HG03342 (cell line): ENCODE measurements at regions not wholly inside any gene's neighbourhood (a gene's known extent, or its start where the extent isn't known, plus 50 kb on each side); places are given as distances from the start of the nearest gene placed in this dataset.
A peak's percentile ranks its signal among the peaks of the same experiment; 100 is the strongest.

Experiments used
- ATAC-seq: cut with Tn5 transposase; IDR thresholded peaks from one replicate; pipeline ENCODE4 v1.9.1; 2021; ENCODE audit warnings: mild to moderate bottlenecking, moderate library complexity; ENCODE audit not compliant: unreplicated experiment

DNA sequence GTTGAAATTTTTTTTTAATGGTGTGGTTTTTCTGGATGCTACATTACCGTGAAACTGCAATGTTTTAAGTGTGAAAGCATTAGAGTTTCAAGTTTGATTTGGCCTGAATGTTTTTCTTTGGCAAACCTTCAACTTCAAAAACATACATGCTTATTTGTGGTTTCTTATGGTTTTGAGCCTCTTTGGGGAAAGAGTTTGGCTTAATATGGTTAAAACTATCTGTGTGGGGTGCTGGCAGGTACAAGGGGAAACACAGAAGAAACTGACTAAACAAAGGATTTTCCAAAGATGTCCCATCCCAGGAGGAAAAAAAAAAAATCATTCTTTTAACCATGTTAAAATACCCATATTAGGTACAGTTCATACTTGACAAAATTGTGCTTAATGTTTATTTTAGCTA, 121.1 kb downstream of the HGF start:
- ATAC-seq = no peak

DNA sequence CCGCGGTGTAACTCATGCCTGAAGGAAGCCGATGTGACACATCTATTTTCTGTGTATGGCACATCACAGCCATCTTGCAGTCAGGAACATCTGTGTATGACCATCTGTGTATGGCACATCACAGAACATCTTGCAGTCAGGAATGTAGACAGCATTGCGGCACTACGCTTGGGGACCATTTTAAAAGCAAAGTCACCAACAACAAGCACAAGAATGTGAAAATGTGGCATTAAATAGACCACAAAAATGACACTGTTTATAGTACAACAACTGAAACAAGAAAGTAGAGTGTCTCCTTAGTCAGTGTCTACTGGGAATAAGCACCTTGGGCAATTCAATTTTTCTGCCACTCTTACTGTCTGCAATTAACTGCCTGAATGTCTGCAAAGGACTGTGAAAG, 124.4 kb downstream of the HGF start:
- no peak for ATAC-seq

DNA sequence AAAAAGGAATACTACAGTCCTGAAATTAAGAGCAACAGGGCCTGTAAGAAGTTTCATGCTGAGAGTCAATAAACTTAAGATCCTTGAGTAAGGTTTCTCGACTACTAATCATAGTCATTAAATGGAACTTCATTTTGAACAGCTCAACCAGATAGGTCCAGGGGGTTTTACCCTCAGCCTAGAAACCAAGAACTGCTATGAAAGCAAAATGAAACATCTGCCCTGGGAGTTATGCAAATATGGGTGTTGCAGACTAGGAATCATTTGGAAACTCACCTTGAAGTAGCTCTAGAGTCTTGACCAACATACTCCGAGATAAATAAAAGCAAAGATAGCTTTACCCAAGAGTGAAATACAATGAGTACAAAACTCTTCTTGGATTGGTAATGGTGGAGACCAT, 128.0 kb downstream of the HGF start:
- peak; percentile 66 for ATAC-seq

DNA sequence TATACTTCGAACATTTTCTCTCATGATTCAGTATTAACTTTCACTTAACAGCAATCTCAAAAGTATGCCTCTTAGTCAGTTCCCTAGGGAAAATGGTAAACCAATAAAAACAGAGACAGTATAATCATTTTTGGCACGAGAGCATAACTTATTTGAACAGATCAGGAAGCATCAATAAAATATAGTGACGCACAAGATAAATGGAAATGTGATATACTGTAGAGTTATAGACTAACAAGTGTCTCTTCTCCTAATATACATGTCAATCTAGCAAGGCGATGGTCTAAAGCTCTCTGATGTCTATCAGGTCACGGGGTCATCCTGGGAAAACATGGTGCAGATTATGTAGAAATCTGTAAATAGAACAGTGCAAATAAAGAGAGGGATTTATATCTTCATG, 131.6 kb downstream of the HGF start:
- ATAC-seq = no peak

DNA sequence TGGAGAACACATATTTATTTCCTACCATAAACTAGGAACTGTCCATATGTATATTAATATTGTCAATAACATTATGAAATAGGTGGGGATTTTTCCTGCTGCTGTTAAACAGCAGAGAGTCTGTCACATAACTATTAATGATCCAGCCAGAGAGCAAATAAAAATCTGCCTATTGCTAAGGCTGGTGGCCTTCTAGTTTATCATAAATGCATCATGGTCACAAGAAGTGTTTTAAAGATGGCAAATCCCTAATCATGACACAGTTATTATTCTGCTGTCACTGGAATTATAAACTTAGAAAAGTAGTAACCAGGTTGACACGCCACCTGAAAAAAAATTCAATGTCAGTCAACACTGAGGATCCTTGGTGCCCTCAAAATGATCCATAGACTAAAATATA, 132.3 kb downstream of the HGF start:
- ATAC-seq = no peak

DNA sequence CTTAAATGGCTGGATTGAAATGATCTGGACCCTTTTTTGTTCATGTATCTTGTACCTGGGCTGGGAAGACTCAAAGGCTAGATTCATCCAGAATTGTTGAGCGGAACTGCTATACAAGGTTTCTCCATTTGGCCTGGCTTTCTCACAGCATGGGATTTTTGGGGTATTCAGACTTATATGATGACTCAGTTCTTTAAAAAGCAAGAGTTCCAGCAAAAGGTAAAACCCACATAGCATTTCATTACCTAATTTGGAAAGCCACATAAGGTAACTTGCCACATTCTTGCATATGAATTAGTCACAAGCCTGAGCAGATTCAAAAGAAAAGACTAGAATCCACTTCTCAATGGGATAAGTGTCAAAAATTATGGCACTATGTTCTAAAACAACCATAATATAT, 137.4 kb downstream of the HGF start:
- no peak for ATAC-seq

DNA sequence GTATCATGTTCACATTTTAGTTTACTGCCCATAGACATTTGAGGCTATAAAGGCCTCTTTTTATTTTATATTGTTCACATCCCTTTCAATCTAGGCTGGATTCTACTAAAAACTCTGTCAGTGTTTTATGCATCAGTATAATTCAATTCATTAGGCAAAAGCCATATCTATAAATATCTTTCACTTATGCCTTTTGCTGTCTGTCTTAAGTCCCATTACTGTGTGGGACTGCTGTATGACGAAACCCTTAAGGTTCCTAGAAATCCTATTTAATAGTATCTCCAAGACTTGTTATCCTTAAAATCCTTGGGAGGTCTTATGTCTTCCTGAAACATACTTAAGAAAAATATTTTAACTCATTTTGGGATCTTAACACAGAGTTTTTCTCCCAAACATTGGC, 139.2 kb downstream of the HGF start:
- ATAC-seq = no peak

DNA sequence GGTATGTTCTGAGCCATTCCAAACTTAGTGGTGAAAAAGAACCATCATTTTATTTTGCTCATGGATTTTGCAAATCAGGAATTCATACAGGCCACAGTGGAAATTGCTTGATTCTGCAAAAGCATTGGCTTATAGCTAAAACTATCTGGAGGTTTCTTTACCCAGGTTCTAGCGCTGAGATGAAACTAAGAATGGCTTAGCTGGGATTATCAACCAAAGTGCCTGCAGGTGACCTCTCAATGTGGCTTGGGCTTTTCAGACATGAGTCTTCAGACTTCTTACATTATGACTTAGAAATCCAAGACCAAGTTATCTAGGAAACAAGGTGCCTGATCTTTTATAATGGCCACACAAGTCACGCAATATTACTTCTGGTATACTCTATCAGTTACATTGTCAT, 140.1 kb downstream of the HGF start:
- no peak for ATAC-seq

DNA sequence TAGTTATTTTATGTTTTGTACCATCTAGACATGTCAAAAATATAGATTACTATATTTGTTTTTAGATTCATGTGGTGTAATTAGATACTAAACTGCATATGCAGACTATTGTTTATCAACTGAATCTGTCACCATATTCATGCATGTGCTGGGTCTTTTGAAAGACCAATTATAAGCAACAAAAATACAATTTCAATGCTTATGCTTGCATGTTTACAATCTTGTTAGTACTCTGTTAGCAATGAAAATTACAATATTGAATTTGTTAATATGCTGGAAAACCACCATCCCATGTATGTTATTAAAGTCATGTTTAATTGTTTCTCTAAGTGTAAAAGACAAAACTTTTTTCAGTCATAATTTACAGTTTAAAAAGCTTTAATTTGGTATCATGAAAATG, 140.9 kb downstream of the HGF start:
- no peak for ATAC-seq

DNA sequence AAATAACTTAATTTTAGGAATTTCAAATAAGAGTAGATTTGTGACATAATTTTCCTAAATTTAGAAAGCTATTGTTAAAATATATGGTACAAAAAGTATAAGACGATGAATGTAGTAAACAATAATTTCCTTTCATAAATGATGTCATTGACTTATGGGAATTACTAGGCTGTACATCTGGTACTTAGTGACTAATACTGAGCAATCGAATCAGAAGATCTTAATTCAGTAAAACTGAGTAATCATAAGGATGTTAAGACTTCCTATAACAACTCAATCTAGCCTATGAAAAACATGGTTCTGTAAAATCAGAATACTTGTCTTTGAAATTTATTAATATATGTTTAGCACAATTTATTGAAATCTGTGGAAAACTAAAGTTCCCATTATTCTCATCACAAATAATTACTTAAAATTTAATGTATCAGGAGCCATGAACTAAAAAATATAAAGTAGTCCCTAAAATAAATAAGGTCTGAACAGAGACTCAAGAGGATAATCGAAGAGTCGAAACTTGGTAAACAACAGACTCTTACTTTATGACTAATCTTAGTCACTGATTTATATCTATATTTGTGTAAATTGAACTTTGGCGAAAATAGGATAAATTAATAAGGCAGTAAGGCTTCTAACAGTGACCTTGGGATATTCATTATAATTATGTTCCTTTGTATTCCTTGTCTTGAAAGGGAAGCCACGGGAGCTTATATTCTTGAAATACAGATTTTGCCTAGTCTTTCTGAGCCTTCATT, 142.1 kb downstream of the HGF start:
- no peak for ATAC-seq

DNA sequence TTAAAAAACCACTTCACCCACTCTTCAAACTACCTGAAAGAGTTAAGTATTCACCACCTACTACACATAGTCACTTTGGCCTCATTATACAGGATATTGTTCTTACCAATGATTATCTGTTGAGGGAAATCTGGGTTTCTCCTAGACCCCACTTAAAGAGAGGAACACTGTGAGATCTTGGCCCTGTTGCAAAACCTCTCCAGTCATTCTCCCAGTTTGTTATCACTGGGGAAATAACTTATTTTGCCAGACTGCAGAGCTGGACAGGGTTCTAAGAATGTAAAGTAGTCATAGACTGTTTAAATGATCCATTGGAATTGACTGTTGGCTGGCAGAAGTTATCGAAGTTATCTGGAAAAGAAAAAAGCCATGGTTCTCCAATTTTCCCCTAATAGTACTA, 143.8 kb downstream of the HGF start:
- no peak for ATAC-seq

DNA sequence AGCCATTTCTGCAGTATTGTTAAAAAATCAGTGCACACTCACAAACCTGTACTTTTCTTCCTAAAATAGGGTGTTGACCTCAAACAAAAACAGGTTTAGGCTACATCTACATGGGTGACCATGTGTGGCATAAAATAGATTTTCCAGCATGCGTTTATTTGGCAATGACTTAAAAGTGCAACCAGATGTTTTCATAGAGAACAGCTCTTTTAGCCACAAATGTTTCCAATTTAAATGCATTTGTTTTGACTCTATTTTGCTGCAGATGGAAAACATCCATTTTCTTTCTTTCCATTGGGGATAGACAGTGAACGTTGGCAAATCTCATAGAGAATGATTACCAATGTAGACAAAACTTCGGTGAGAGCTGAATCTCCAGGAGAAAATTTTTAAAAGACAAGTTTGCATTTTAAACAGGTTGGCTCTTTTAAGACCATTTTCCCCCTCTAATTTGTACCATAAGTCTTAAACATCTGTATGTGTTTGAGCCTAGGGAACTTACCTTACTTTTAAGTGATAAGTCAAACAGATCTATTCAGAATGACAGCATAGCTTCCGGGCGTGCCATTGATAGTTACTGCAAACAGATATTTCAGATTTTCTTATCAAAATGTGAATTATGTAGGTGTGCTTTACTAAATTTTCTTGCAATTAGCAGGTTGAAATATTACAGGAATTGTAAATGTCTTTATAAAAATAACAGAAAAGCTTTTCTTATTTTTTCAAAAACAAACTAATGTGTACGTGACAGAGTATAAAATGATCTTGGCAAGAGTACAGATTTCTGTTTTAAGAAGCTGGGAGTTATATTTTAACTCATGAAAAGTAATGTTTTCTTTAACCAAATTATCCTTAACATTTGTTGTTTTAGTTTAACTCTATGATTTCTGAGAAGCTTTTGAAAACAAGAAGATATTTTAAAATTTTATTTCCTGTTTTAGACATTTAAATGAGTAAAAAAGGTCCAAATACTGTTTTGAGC, 144.9 kb downstream of the HGF start:
- no peak for ATAC-seq

DNA sequence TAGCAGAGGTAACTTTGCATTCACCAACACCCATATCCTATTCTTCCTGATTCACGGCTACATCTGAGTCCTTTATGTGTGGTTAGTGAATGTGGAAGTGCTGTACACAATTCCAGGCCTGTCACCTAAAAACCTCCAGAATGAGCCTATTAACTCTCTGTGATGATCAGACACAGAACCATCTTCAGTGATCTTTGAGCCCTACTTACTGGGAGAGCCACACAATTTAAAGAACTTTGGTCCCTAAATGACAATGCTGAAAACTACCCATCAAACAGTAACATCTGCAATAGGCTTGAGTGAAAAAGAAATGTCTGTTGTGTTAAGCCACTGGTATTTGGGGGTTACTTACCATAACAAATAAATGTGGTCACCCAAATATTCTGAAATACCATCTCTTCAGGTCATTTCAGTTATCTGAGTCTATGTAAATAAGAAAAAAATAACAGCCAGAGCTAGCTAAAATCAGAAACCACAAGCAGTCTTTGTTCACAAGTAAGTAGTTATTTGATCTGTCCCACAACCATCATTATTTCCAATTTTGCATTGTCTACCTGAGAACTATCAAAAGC, 145.7 kb downstream of the HGF start:
- no peak for ATAC-seq

DNA sequence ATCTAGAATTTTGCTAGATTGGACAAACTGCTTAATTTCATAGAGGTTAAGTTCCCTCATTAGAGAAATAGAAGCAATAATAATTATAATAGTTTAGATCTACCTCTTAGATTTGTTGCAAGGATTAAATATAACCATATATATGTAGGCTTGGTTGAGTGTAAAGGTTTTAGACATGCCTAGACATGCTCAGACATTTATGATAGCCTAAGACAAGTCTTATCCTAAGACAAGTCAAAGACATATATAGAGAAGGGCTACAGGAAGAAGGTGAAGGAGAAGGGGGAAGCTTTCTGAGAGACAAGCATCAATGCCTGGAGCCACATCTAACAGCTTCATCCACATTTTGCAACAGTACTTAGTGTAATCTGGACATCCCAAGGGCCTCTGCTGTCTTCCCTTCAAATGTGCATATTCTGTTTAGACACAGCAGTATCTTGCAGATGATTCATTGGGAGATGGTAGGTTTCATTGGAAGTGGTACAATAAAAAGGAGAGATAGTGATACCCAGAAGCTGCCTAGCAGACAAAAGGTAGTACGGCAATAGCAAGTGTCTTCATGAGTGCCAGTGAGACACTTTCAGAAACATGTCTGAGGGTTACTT, 146.5 kb downstream of the HGF start:
- ATAC-seq = no peak

DNA sequence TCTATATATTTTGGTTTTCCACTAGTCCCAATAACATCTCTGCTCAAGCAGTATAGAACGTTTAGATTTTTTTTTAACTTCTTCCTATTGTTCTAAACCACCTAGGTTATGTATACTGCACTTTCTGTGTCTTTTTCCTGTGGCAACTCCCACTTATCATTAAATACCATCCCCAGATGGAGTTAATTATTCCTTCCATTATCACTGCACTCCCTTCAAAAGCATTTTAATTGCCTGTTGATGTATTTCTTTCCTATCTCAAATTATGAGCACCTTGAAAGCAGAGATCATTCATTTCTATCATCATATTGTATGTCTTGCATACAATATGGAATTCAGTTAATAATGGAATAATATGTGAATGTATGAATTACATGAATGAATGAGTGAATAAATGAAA, 148.0 kb downstream of the HGF start:
- no peak for ATAC-seq

DNA sequence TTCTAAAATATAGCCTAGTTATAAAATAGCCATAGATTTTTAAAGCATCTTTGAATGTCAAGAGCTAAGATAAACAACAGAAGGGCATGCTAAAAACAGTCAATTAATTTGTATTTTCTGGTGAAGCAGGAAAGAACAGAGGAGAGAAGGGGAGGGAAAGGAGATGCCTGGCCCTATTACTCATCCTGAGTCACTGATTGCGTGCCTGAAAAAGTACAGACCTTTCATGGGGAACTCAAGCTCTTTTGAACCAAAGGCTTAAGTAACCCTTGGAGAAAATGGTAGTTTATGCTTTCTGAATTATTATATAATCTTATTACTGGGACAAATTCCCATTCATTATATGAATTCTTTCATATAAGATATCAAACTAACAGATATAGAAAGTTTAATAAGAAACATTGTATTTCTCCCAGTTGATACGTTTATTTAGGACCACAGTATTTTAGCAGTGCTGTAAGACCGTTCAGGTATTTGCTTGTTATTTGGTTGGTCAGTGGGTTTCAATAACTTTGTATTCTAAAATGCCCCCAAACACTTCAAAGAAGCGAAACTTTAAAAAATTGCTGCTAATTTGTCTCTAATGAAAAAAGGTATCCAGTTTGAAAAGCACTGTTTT, 151.3 kb downstream of the HGF start:
- no peak for ATAC-seq

DNA sequence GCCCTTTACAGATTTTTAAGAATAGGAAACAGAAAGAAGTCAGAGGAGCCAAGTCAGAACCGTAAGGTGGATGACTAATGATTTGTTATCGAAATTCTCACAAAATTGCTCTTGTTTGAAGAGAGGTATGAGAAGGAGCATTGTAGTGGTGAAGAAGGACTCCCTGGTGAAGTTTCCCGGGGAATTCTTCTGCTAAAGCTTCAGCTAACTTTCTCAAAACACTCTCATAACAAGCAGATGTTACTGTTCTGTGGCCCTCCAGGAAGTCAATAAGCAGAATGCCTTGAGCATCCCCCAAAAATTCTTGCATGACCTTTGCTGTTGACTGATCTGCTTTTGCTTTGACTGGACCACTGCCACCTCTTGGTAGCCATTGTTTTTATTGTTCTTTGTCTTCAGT, 152.9 kb downstream of the HGF start:
- no peak for ATAC-seq

DNA sequence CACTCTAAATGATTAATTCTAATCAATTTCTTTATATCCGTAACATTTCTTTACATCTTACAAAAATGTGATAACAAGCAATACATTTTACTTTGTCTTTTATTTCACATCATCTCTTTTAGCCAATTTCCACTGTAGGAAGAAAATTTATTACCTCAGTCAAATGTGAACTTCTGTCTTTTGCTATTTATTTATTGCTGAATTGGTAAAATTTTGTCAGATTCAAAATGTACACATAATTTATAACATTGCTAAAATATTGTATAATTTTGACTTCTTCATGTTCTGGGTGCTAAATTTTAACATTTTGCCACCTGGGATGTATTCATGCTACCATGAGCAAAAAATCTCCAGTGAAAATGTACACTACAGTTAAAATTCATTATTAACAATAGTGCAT, 158.0 kb downstream of the HGF start:
- ATAC-seq = no peak

DNA sequence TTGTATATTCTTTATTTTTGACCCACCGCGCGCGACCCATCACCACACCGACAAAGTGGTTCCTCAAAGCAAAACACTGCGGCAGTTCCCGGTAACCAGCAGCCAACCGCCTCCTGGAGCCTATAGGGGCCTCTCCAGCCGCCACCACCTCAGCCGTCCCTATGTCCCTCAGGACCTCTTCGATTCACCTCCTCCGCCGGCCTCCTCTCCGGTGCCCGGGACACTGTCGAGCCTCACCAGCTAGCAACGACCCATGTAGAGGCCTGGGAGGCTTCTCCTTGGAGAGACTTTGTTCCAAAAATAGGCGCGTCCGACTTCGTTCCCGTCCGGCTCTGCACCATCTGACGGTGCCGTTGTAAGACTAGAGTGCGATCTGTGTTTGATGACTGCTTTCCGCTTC, 158.8 kb downstream of the HGF start:
- ATAC-seq = no peak

DNA sequence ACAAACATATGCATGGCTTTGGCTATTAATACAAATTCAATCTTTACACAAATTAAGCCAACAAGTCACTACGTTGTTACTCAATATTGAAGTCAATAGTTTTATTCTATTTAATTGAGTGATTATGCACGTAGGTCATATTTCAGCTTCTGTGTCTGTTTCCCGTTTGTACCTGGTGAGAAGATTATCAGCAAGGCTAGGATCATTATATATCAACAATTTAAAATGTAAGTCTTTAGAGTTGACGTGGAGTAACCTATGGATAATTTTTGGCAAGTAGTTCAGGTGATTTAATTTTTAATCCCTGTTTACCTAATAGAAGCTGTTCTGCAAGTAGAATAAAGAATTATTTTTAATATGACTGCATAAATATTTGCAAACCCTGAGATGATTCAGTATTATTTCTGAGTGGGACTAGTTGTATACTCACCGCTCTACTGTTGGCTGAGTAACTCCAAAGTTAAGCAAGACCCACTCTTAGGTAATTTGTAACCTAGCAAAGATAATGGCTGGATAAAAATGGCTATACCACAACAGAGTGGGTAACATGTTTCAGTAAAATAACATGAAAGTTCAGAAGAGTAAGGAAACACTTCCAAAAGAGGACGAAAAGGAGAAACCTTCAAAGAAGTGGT, 161.0 kb downstream of the HGF start:
- ATAC-seq = no peak

DNA sequence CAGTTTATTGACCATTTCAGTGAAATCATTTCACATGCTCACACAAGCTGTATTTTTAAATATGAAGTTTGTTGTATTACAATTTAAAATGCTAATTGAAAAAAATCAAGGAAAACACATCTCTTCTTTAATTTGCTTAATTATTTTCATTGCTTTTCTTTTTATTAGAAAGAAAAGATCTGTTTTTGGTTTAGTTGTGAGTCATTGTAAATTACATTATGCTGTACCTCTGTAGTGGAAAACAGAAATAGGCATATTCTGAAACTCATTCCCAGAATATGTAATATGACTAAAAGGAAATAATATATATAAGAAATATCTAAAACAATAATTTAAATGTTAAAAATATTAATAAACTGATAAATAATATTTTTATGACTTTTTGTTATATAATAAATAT, 161.9 kb downstream of the HGF start:
- no peak for ATAC-seq
